Hematopoietic multipotent progenitor cell treated with erythropoietin and hydrocortisone succinate and interleukin-3 and kit ligand, for 6 days (in vitro differentiated cells): ENCODE measurements at regions not wholly inside any gene's neighbourhood (a gene's known extent, or its start where the extent isn't known, plus 50 kb on each side); places are given as distances from the start of the nearest gene placed in this dataset.
A peak's percentile ranks its signal among the peaks of the same experiment; 100 is the strongest.

Experiments
- DNase-seq: peaks from one replicate; pipeline ENCODE4 v3.0.0-alpha.2; 2015

DNA sequence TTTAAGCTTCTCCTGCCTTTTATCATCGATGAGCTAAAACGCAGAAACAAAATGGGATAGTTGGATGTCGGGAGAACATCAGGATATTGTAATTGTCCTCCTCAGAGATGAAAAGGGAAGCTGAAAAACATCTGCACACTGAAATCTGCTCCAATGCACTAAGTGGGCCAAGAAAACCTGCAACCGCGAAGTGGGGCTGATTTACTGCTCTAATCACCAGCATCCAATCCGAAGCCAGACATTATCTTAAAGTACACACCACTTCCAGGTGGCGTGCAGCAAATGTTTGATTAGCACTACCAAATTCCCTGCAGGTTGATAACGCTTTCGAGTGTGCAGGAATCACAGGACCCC lies 230.3 kb upstream of the SLC14A2 start:
- no peak for DNase-seq

DNA sequence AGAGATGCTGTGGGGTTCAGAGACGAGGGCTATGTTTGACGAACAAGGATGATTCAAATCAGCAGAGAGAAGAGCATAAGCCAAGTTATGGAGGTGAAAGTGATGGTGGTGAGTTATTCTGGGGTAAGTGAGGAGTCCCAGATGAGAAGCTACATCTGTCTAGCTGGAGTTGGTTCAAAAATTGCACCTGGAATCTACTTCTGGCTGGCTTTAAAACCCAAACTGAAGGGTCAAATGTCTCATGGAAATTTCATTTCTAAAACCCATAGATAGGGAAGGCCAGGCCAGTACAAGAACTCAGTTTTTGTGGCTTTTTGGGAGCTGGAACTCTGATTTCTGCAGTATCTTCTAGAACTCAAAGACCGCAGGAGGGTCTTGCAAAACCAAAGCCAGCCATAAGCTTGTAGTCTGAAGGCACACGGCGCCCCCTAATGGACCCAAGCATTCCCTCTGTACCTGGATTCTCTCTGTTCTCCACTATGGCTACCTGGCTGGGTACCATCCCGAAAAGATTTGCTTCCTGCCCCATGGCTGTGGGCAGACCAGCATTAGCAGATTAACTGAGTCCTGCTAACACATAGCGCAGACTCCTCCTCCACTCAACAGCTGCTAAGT lies 229.1 kb upstream of the SLC14A2 start:
- DNase-seq: peak; percentile 53

DNA sequence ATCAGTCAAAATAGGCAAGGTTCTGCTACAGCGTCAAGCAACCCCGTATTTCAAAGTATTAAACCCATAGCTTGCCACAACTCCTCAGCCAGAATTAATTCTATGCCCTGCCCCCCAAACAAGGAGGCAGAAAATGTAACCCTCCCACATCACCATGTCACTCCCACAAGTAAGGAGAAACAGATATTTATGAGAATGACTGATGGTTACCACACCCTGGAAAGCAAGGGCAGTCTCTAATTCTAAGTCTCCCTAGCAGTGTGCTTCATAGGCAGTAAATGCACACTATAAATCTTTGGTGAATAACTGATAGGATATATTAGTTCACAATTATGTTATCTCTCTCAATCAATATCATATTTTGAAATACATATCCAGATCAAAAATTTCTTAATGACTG lies 228.0 kb upstream of the SLC14A2 start:
- no peak for DNase-seq

DNA sequence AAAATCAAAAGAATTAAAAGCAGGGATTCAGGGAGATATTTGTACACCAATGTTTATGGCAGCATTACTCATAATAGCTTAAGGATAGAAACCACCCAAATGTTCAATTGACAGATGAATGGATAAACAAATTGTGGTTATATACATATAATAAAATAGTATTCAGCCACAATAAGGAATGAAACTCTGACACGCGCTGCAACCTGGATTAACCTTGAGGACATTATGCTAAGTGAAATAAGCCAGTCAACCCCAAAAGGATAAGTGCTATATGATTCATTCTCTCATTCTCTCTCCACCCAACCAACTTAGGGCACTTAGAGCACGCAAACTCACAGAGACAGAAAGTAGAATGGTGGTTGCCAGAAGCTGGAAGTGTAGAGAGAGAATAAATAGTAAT lies 216.8 kb upstream of the SLC14A2 start:
- DNase-seq: no peak

DNA sequence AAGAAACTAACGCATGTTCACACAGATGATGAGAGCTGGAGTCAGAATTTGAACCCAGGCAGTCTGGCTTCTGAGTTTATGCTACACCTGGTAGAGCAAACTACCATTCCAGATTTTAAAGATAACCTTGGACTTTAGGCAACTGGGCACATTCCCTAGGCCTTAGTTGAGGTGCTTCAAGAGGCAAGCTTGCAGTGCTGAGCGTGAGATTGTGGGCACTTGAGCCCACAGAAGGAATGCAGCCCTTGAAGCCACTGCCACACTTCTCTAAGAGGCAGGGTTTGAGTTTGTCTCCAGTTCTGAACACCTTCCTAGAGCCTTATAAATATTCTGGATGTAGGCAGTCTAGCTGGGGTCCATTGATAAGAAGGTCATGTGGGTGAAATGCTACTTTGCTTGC lies 216.1 kb upstream of the SLC14A2 start:
- no peak for DNase-seq

DNA sequence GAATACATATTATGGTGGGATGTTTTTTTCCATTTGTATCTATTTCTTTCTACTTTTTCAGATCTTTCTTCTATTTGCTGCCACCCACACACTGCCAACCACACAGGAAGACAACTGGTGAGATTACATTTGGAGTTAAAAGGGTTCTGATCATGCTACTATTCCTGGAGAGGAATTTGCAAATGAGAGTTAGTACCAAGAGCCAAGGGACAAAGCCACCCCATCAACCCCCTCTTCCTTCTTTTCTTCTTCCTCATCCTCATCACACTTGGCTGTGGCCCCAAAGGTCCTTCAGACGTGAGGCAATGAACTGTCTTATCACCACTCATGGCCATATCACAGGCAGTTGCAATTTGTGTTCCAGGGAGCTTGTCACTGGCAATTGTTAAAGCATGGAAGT lies 215.6 kb upstream of the SLC14A2 start:
- no peak for DNase-seq

DNA sequence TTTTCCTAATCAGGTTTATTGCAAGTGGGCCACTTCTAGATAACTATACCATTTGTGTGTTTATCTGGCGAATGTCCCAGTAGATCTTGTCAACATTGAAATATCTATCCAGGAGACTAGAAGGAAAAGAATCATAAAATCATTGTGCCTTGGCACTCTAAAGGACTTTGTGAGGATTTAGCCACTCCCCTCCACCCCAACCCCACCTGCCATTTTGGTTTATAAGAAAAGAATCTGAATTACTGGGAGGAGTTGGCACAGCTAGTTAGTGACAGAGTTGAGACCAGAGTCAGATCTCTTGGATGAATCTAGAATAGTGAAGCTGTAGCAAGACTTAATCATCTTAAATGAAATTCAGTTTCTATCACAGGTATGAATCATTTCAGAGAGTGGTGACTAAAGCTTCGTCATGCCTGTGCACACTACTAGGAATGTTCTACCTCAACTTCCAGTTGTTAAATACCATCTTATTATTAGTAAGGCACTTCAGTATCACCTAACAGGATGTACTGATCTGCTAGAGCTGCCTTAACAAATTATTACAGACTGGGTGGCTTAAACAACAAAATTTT lies 212.7 kb upstream of the SLC14A2 start:
- DNase-seq: no peak

DNA sequence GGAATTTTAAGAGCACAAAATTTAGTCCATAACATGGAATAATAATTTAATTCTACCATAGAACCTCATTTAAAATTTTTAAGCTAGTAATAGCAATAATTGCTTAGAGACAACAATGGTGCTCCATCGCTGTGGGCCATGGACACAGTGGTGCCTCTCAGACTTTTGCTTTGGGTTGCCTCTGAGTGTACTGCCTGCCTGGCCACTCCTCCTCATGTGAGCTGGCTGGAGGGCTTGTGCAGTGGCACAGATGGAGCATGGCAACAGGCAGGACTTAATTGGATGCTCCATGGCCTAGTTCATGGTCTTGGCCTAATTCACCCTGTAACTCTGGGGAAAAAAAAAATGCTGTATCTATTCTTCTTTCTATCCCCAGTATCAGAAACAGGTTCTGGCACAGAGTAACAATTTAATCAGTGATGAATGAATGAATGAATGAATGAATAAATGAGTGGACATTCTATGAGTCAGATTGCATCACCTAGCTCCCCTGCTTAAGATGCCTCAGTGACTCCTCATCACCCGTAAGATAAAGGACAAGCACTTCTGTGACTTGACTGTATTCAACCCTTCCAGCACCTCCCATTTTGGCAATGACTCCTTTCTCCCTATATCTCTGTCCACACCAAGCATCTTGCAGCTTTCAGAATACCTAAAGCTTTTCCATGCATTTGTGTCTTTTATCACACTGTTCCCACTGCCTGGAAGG lies 211.8 kb upstream of the SLC14A2 start:
- no peak for DNase-seq

DNA sequence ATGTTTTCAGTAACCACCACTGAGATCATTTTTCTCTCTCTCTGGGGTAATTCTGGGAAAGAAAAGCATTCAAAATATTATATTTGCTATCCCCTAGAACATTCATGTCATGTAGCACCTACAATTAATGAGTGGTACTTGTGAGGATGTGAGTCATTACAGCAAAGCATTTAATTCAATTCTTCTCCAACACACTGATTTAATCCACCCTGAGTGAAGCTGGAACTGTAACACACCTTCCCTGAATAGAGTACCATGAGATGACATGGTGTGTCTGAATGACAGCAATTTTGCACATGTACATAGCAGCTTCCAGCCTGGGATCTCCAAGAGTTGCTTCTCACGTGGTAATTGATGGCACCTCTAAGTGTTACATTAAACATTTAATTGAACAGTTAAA lies 207.1 kb upstream of the SLC14A2 start:
- no peak for DNase-seq

DNA sequence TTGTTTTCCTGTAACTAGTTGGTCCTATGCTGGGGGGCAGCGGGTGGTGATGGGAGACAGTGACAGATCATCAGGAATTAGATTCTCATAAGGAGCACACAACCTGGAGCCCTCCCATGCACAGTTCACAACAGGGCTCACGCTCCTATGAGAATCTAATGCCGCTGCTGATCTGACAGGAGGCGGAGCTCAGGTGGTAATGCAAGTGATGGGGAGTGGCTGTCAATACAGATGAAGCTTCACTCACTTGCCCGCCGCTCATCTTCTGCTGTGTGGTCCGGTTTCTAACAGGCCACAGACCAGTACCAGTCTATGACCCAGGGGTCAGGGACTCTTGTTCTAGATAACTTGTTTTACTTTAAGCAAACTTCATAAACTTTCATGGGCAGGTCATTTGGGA lies 205.3 kb upstream of the SLC14A2 start:
- no peak for DNase-seq

DNA sequence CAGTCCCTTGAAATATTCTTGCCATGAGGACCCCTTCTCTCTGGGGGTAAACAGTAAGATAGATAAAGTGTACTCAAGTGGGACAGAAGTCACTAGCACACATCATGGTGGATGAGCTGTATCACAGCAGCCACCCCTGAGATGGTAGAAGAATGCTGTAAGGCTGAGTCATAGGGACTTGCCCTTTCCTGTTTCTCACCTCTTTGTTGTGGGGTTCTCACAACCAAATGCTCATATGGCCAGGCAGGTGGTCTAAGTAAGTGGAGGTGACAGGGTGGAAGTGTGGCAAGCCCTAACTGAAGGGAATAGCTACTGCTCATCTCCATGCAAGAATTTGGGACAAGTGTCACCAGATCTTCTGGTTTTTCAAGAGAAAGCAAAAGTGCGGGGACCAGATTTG lies 202.7 kb upstream of the SLC14A2 start:
- DNase-seq: no peak

DNA sequence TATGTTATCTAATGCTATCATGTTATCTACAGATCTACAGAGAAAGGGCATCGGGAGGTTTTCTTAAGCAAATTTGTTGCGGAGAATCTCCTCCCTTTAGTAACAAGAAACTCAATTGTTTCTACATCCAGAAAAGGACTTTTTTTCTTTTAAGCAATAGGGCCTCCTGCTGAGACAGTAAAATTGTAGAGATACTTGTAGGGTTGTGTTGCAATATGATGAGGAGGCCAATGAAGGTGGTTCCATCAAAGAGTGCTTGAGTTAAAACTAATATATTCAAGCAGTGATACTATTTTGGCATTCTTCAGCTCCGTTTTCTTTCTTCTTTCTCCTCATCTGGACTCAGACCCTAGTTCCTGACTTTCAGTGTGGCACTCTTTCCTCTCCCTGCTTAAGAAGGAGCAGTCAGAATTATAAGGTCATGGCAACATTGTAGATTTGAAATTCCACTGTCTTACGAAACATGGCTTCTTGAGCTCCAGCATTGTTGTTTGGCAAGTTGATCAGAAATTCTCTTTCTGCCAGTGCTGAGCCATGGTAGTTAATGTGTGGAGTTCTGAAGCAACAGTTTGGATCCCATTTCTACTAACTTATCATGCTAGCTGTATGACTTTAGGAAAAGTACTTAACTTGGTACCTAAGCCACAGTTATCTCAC lies 202.0 kb upstream of the SLC14A2 start:
- no peak for DNase-seq

DNA sequence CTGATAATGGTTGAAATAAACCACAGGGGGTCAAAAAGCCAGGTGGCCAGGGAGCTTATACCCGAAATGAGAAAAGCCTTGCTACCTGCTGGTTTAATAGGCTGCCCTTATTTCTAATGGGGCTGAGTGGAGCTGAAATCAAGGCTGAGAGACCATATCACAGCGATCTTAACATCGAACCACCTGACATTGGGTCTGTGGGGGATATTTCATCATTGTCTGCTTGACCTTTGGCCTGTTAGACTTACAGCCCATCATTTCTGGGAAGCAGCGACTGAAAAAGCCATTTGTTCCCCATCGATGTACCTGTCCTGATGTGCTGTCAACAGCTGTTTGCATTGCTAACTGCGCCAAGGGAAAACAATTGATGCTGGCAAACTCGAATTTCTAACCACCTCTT lies 199.7 kb upstream of the SLC14A2 start:
- no peak for DNase-seq

DNA sequence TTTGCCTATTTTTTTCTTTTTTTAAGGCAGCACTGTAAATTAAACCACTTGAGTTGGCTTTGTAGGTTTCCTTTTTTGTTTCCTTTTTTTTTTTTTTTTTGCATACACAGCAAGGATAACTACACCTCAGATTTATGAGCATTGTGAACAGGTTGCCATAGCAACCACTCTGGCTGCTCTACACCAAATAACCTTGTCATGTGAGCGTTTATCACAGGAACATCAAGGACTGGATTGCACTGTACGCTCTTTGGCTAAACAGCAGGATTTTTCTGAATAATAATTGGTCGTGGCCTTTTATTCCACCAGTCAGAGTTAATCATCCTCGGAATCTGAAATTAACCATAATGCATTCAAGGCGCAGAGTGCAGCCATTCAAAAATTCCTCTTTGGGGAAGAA lies 199.1 kb upstream of the SLC14A2 start:
- no peak for DNase-seq

DNA sequence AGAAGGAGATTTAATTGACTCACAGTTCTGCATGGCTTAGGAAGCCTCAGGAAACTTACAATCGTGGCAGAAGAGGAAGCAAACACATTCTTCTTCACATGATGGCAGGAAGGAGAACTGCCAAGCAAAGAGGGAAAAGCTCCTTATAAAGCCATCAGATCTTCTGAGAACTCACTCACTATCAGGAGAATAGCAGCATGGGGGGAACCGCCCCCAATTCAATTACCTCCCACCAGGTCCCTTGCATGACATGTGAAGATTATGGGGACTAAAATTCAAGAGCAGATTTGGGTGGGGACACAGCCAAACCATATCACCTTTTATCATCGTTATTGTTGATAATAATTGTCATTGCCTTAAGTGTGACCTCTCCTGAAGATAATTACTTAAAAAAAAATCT lies 197.9 kb upstream of the SLC14A2 start:
- DNase-seq: no peak

DNA sequence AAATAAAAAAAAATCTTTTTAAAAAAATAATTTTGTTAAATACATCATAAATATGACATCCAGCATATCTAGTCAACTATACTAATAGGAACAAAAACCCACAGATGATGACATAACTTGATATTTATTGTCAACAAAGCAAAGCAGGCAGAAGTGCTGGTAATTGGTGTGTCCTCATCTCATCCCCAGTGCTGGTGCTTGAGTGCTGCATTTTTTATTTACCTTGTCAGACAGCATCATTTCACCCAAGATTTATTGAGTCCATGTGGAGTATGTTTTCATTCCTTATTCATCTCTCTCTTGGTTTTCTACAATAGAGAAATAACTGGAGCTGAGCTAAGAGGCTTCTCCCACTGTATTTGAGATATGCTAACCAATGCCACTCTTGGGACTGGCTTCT lies 191.6 kb upstream of the SLC14A2 start:
- no peak for DNase-seq

DNA sequence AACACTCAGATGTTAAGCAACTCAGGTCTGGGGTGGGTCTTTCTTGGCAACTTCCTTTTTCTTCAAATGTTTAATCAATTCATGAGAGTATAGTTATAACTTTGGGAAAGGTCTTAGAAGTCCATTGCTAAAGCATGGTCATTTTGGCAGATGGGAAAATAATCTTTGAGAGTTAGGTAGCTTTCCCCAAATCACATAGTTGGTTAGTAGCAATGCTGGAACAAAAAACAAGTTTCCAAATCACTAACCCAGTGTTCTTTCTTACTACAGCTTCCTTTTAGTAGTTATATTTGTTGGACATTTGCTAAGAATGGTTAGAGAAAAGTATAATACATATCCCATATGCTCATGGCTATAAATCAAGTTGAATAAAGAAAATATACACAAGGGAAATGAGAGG lies 185.2 kb upstream of the SLC14A2 start:
- no peak for DNase-seq

DNA sequence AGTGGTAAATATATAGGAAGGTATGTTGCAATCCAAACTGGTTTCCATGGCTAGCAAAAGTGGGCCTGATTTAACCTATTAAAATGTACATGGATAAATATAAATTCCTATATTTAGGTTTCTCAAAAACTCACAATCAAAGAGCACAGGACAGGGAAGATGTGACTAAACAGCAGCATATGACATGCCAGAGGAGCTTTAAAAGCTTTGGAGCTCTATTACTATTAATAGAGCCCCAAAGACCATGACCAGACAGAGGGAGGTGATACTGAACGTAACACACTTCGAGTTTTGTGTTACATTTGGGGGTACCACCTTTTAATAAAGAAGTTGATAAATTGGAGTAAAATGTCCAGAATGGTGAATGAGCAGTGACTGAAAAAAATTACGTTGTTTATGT lies 179.5 kb upstream of the SLC14A2 start:
- DNase-seq: no peak

DNA sequence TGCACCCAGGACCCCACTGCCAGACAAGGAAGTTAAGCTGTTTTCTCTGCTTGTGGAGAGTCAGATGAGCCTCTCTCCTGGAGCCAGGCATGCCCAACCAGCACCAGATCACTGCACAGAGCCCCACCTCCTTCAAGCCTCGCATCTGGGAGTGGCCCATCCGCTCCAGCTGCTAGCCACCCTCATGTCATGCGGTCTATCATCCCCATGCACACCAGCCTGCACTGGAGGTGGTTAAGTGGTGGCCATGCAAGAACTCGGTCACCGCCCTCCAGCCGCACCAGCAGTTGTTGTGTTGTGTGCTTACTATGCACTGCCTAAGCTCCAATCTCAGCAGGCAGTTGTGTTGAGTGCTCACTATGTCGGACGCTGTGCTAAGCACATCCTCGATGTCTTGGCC lies 177.9 kb upstream of the SLC14A2 start:
- DNase-seq: no peak

DNA sequence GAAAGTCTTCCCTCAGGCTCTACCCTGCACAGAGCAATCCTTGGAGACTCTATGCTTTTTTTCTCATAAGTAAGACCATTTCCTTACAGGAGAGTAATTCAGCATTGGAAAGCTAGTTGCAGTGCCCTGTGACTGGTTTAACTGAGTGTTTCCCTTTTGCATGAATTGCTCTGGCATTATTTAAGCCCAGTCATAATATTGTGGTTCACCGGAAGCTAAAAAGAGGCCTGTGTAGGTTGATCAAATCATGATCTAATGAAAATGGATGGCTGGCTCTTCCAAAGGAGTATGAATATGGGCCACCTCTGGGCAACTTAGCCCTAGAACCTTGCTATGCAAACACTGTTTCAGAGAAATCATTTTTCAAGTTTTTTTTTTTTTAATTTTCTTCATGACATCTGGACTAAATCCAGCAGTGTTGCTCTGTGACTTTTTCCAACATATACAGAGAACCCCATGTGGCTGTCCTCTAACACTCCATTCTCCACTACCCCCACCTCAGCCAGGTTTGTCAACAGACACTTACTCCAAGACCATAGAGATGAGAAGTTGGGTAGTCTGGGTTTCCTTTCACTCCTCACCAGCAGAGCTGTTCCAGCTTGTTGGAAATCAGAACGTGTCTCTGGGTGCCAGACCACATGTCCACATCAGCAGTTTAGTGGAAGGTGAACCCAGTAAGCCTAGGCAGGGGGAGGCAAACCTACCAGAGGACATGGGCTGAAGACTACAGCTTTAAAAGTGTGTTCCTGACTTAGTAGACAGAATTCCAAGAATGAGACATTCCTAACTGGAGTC lies 175.2 kb upstream of the SLC14A2 start:
- DNase-seq: no peak

DNA sequence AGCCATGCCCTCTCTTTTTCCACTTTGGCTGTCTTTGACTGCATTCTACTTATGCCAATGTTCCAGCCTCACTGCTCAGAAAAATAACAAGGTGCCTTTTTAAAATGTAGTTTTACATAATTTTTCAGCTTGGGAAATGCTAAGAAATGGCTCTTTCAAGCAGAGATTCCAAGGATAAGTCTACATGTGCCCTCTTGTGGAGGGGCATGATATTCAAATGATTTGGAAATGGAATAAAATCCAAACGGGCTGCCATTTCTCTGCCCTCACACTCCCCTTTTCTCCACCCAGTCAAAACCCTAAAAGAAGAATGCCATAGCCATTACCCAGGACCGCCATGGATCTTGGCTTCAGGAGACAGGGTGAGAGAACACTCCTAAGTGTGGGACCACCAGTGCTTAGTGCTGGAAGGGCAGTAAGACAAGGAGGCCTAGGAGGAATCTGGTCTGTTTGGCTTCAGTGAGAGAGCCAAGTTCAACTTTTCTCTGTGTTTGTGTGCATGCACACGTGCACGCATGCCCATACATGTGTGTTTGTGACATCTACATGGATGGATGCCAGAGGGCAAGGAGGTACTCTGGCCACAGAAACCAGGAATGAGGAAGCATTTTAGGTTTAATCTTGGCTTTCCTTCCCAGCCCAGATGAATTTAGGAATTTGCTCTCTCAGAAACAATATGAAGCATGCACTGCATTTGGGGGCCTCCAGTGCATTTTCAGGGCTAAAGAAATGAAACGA lies 174.0 kb upstream of the SLC14A2 start:
- no peak for DNase-seq

DNA sequence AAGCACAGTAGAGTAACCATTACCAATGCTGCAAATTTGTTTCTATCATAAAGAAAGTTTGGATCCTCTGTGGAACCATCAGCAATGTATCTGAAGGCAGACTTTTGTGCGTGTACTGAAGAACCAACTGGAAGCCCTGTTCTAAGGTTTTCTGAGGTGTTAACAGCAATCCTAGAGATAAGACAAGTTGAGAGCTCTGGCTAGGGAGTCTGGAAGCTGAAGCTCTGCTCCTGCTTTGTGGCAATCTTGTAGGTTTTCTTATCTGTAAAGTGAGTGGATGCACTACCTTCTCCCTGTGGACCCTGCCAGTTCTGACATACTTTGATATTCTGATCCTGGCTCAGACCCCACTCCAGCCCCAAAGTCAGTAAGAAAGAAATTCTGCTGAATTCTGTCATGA lies 171.2 kb upstream of the SLC14A2 start:
- no peak for DNase-seq
